ENCODE measurements at regions not wholly inside any gene's neighbourhood (a gene's known extent, or its start where the extent isn't known, plus 50 kb on each side); places are given as distances from the start of the nearest gene placed in this dataset.
"Not testable (repeated sequence)": the region's sequence is repeated elsewhere in the genome, so short reads cannot be mapped to it uniquely, and the experiment has no call there.

GRCh38 chr2:16459606-16460005 lies 206.0 kb downstream of the CYRIA start:
- no peak for DNase-seq (ENCODE audit: low read depth)

- no peak for DNase-seq (ENCODE audit: low read depth)
These were observed 211.0 kb downstream of the CYRIA start for GRCh38 chr2:16454621-16455020.

- DNase-seq (ENCODE audit: low read depth) = no peak
These were observed 213.5 kb downstream of the CYRIA start for GRCh38 chr2:16452123-16452522.

- DNase-seq (ENCODE audit: low read depth) = no peak
These were observed 218.9 kb downstream of the CYRIA start for GRCh38 chr2:16446706-16447105.

- DNase-seq (ENCODE audit: low read depth) = no peak
These were observed 222.7 kb downstream of the CYRIA start for GRCh38 chr2:16442971-16443370.

- no peak for DNase-seq (ENCODE audit: low read depth)
These were observed 224.2 kb downstream of the CYRIA start for GRCh38 chr2:16441431-16441830.

- DNase-seq (ENCODE audit: low read depth) = no peak
These were observed 224.7 kb downstream of the CYRIA start for GRCh38 chr2:16440898-16441297.

- DNase-seq (ENCODE audit: low read depth) = no peak
These were observed 226.9 kb downstream of the CYRIA start for GRCh38 chr2:16438613-16439321.

- DNase-seq (ENCODE audit: low read depth) = no peak
These were observed 228.4 kb downstream of the CYRIA start for GRCh38 chr2:16437189-16437588.

- no peak for DNase-seq (ENCODE audit: low read depth)
These were observed 231.2 kb downstream of the CYRIA start for GRCh38 chr2:16434393-16434792.

GRCh38 chr2:16430846-16431245 lies 234.8 kb downstream of the CYRIA start:
- no peak for DNase-seq (ENCODE audit: low read depth)

GRCh38 chr2:16429431-16430145 lies 236.0 kb downstream of the CYRIA start:
- no peak for DNase-seq (ENCODE audit: low read depth)

GRCh38 chr2:16429002-16429401 lies 236.6 kb downstream of the CYRIA start:
- no peak for DNase-seq (ENCODE audit: low read depth)

GRCh38 chr2:16425462-16426336 lies 239.9 kb downstream of the CYRIA start:
- no peak for DNase-seq (ENCODE audit: low read depth)

GRCh38 chr2:16420421-16420820 lies 245.2 kb downstream of the CYRIA start:
- DNase-seq (ENCODE audit: low read depth) = no peak

GRCh38 chr2:16417726-16418125 lies 247.9 kb downstream of the CYRIA start:
- DNase-seq (ENCODE audit: low read depth) = no peak

- DNase-seq (ENCODE audit: low read depth) = no peak
These were observed 249.0 kb downstream of the CYRIA start for GRCh38 chr2:16416651-16417050.

- not testable (repeated sequence) for DNase-seq (ENCODE audit: low read depth)
These were observed 249.8 kb downstream of the CYRIA start for GRCh38 chr2:16415861-16416260.

GRCh38 chr2:16413947-16414346 lies 251.7 kb downstream of the CYRIA start:
- DNase-seq (ENCODE audit: low read depth) = no peak

GRCh38 chr2:16413285-16413684 lies 252.3 kb downstream of the CYRIA start:
- DNase-seq (ENCODE audit: low read depth) = no peak

- no peak for DNase-seq (ENCODE audit: low read depth)
These were observed 253.2 kb downstream of the CYRIA start for GRCh38 chr2:16412321-16413030.

GRCh38 chr2:16411788-16412187 lies 253.8 kb downstream of the CYRIA start:
- DNase-seq (ENCODE audit: low read depth) = no peak
